ENCODE measurements at regions not wholly inside any gene's neighbourhood (a gene's known extent, or its start where the extent isn't known, plus 50 kb on each side); places are given as distances from the start of the nearest gene placed in this dataset.

- no peak for DNase-seq
These were observed 161.3 kb upstream of the MEIS2 start for GRCh38 chr15:37261685-37262084.

DNA sequence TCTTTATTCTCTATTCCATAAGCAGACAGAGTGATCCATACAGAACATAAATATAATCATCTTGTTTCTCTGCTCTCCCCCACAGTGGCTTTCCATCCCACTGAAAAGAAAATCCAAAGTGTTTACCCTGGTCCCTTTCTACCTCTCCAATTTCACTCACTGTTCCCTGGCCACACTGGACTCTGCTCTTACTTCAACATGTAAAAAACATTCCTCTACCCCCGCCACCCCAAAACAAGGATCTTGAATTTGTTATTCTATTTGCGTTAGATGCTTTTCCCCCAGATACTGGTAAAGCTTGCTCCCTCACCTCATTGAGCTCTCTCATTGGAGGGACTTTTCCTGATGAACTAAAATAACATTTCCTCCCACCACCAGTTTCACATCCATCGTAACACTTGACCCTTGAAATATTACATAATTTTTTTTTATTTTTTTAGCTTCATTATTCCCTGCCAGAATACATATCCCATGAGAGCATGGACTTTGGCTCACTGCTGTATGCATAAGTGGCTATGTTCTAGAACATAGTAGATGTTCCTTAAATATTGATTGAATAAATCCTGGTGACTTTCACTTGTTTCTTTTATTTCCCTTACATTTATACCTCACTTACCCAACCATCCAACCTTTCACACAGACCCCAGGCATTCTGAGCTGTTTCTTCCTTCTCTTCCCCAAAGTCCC, 162.7 kb upstream of the MEIS2 start:
- no peak for DNase-seq

DNA sequence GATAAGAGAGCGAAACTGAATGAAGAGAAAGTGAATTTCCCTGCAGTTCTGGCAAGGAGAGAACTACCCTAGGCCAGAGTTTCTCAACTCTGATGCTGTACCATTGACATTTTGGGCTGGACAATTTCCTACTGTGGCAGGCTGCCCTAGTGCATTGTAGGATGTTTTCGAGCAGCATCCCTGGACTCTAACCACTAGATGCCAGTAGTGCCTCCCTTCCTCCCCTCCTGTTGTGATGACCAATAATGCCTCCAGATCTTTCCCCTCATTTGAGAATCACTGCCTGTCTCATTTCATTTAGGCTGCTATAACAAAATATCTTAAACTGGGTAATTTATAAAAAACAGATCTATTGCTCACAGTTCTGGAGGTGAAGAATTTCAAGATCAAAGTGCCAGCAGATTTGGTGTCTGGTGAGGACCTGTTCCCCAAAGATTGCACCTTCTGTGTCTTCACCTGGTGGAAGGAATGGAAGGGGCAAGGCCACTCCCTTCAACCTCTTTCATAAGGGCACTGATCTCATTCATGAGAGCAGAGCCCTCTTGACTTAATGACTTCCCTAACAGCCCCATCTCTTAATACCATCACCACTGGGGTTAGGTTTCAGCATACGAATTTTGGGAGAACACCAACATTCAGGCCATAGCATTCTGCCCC, 188.9 kb upstream of the MEIS2 start:
- DNase-seq: no peak

- DNase-seq: no peak
These were observed 191.6 kb upstream of the MEIS2 start for GRCh38 chr15:37291920-37292319.

DNA sequence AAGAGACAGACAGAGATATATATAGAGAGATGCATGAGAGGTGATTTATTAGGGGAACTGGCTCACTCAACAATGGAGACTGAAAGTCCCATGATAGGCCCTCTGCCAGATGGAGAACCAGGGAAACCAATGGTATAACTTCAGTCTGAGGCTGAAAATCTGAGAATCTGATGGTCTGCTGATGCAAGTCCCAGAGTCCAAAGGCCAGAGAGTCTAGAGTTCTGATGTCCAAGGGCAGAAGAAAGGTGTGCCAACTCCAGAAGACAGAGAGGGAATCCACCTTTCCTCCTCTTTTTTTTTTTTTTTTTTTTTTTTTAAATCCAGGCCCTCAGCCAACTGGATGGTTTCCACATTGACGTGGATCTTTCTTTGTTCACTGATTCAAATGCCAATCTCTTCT, 197.9 kb upstream of the MEIS2 start:
- DNase-seq: no peak

DNA sequence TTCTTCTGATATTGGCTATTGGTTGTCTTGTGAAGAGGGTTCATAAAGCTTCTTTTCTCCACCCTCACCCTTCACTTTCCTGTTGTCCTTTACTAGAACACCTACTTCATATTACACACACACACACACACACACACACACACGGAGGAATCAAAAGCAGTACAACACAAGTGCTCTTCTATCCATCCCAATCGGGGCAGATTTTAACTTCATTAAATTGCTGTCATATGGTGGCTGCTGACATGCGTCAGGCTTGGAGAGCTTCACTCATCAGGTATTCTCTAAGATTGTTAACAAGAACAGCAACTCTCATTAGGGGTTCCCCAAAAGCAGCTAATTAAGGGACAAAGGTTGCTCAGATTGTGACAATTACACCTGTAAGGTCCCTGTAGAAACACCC, 239.1 kb upstream of the MEIS2 start:
- no peak for DNase-seq

- DNase-seq: no peak
These were observed 239.5 kb upstream of the MEIS2 start for GRCh38 chr15:37339856-37340255.

DNA sequence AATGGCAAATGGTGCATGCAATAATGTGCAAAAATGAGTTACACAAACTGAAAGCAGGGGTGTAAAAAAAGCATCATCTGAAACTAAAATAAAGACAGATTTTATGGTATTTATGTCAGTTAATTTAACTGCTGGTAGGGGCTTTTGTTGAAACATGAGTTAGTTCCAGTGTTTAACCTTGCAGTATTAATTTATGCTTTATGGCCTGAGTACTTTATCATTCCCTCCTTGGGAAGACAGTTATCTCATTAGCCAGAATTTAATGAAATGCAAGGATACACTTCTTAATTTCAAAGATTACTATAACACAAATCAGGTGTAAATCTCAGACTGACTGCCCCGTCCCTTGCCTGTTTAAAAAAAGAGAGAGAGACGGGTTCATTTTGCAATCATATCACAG, 240.1 kb upstream of the MEIS2 start:
- DNase-seq: no peak

DNA sequence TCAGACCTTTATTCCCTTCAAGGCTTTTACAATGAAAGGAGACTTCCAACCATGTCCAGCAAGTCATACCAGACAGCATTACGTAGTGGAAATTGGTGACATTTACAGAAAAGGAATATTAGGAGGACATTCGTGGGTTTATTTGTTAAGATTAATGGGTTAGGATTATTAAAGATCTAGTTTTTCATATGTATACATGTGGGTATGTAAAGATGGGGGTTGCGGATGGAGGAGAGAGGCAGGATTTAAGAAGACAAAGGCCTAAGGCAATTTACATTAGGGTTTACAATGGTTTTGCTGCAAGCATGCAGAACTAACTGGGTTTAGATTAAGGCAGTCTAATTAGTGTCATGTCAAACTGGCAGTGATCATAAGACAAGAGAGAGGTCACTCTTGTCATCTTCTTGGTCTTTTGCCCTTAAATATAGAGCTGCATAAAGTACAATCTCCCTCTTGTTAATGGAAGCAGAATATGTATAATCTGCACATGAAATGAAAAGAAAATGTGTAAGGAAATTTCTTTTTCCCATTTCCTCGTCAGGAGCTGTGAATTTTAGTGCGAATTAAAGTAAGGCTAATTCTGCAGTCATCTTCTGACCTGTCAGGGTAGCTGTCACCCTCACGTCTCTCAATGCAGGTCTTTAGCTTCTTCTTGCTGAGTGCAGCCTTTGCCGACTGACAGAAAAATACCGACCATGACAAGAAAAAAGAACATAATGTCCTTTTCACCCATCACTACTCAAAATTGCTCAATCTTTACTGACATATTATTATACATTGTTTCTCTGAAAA, 258.9 kb upstream of the MEIS2 start:
- no peak for DNase-seq

GRCh38 chr15:37359893-37360290, 259.5 kb upstream of the MEIS2 start:
- DNase-seq: no peak

DNA sequence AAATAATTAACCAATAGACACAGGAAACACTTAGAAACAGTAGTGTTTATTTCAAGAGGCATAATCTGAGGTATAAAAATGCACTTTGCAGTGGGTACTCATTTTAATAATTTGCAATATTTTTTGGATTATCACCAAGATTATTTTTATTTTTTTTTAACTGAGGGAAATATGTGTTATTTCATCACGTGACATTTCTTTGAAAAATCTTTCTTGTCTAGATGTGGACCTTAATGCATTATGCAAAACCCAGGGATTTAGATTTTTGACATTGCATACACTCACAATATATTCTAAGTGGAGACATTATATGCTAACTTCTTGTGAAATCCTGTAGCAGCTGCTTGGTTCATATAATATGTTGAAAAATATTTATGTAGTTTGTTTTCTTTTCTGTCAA, 260.4 kb upstream of the MEIS2 start:
- DNase-seq: no peak

GRCh38 chr15:37361621-37362020, 261.3 kb upstream of the MEIS2 start:
- DNase-seq: no peak

DNA sequence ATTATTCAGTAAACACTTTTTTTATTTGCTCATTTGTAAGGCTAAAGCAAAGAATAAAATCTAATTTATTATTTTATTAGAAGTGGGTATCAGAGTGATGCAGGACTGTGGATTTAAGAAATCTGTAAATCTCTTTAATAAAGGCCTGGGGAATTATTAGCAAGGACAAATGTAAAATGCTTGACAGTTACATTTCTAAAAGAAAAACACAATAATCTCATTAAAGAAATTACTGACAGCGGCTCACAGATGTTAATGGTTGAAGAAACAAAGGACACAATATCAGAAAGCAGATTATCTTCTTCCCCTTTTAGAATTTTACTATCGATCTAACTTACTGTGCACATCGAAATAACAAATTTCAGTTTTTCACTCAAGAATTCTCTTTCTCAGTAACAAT, 262.1 kb upstream of the MEIS2 start:
- no peak for DNase-seq

DNA sequence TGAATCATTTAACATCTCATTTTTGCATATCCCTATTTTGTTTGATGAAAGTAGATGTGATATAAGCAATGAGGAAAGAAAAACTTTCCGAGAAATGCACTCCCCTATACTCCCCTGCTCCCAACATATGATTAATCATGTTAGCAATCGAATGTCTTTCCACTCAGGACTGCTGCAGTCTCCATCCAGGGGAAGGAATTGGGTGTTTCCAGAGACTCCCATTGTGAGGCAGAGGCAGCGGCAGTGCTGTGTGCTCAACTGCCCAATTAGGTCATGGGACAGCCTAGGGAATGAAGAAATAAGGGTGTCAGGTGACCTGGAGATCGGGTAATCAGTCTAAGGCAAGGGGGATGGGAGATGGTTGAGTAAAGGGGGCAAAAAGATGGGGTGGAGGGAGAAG, 268.6 kb upstream of the MEIS2 start:
- no peak for DNase-seq

GRCh38 chr15:37370941-37371340, 270.6 kb upstream of the MEIS2 start:
- no peak for DNase-seq

DNA sequence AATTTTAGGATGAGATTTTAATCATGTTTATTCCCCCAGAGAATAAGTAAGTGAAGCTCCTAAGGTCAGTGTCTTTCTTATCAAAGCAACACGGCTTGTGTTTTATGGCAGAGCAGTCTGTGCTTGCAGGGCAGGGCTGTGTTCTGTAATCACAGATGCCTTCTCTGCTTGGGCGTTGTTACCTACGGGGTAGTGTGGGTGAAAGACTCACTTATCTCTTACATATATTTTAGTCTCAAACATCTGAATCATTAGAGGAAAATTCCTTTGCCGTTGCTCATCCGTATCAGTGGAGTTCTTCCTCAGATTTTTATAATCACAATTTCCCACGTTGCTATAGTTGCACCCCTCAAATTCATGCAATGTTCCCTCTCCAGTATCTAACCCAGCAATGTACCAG, 271.7 kb upstream of the MEIS2 start:
- DNase-seq: no peak

DNA sequence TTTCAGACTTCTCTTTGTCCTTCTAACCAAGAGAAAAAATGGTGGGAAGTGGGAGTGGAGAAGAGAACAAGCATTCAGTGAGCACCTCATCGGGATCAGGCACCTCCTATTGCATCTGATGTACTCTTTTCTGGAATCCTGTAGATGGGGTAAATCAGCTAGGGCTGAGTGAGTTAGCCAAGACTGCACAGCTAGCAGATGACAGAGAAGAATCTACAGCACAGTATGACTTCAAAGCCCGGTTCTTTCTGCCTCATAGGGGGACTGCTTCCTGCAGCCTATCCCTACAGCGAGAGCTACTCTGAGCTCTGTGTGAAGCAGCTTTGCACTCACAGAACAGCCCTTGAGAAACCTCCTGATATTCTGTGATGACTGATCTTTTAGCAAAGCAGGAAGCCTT, 275.2 kb upstream of the MEIS2 start:
- DNase-seq: no peak

DNA sequence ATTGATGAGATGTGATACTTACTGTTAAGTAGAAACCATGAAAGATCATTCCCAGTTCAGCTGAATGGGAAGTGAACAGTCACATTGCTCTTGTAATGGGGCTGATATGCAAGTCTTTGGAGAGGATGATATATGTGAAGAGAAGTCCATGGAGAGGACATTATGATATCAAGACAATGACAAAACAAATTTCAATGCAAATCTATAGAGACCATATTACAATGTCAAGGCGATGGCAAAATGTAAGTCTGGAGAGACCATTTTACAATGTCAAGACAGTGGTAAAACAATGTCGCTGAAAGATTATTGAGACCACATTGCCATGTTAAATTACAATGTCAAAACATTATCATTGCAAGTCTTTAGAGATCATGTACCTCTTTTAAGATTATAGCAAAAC, 277.1 kb upstream of the MEIS2 start:
- DNase-seq: no peak

GRCh38 chr15:37394402-37395099, 294.2 kb upstream of the MEIS2 start:
- no peak for DNase-seq

DNA sequence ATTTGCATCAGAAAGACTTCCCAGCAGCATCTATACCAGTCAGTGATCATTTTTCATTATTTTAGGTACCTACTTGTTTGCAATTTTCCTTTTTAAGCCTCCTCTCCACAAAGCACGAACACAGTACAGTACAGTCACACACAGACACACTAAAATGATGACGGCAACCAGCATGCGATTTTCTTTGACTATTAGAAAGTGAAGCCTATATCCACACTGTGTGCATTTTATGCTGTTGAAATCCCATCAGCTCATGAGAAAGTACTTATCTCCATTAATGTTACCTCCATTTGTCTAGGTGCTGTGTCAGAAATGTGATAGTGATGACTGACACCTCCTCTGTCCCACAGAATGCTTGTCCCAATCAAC, 294.7 kb upstream of the MEIS2 start:
- no peak for DNase-seq

- no peak for DNase-seq
These were observed 297.1 kb upstream of the MEIS2 start for GRCh38 chr15:37397266-37398022.

GRCh38 chr15:37416103-37416502, 315.8 kb upstream of the MEIS2 start:
- no peak for DNase-seq

DNA sequence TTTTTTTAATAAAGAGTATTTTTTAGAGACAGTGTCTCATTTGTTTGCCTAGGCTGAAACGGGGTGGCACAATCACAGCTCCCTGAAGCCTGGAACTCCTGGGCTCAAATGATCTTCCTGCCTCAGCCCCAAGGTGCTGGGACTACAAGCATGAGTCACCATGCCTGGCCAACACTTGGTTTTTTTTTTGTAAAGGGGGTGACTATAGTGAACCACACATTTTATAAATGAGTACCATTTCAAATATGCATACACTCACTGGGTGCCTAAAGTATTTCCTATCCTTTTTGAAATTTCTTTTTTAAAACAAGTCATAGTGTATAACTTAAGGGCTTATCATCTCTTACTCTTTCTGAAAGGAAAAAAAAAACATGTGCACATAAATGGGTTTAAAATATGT, 325.2 kb upstream of the MEIS2 start:
- DNase-seq: no peak

Data from stimulated activated CD4-positive, alpha-beta T cell treated with anti-CD3 and anti-CD28 coated beads, Interleukin-4, amount 100 ng/mL, for 24 hours (primary cell).